ENCODE measurements at regions not wholly inside any gene's neighbourhood (a gene's known extent, or its start where the extent isn't known, plus 50 kb on each side); places are given as distances from the start of the nearest gene placed in this dataset.

DNA sequence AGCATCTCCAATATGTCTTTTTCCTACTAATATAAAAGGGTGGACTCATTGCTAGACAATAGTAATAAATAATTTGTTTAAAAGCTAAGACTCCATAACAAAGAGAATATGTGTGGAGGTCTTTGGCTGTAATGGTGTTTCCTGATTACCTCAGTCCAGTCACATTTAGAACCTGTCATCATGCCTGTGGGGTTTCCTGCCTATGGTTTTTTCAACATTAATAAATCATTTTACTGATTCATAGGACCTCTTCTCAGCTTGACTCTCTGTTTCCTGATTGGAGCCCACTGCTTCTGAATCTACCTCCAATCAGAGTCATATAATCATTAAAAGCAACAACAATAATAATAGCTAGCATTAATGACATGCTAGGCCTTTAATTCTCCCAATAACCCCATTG, 52.4 kb upstream of the GNAI1 start:
- TF ChIP-seq, protein P1, sequence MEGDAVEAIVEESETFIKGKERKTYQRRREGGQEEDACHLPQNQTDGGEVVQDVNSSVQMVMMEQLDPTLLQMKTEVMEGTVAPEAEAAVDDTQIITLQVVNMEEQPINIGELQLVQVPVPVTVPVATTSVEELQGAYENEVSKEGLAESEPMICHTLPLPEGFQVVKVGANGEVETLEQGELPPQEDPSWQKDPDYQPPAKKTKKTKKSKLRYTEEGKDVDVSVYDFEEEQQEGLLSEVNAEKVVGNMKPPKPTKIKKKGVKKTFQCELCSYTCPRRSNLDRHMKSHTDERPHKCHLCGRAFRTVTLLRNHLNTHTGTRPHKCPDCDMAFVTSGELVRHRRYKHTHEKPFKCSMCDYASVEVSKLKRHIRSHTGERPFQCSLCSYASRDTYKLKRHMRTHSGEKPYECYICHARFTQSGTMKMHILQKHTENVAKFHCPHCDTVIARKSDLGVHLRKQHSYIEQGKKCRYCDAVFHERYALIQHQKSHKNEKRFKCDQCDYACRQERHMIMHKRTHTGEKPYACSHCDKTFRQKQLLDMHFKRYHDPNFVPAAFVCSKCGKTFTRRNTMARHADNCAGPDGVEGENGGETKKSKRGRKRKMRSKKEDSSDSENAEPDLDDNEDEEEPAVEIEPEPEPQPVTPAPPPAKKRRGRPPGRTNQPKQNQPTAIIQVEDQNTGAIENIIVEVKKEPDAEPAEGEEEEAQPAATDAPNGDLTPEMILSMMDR (conservative IDR thresholded peaks at IDR 0.05): no peak
- Histone ChIP-seq H3K9me3 (ENCODE audit: control insufficient read depth, low read length) (peaks cover 7% of the 10 kb centered on the region), H3K27ac (ENCODE audit: low read depth, low read length) (no peak overlapping the region), H3K36me3 (ENCODE audit: control insufficient read depth, insufficient read depth, low read length) (no peaks in the 10 kb centered on the region), H3K27me3 (ENCODE audit: control insufficient read depth, insufficient read depth, low read length, poor library complexity, severe bottlenecking) (no peaks in the 10 kb centered on the region), H3K4me1 (ENCODE audit: control insufficient read depth, insufficient read depth, low read length) (no peaks in the 10 kb centered on the region), H3K9ac (ENCODE audit: extremely low read depth, low read length, poor library complexity, severe bottlenecking) (no peak overlapping the region), H3K4me3 (ENCODE audit: low read length) (no peak overlapping the region)
- no peaks in the 10 kb centered on the region for H3K36me3 Mint-ChIP-seq (ENCODE audit: low read depth)
- no peaks in the 10 kb centered on the region for H3K27me3 Mint-ChIP-seq (ENCODE audit: insufficient read depth)
- H3K9me3 Mint-ChIP-seq: peaks cover 5% of the 10 kb centered on the region
- no peak for DNase-seq
- no peak overlapping the region for H3K27ac Mint-ChIP-seq
- H3K4me3 Mint-ChIP-seq: no peak overlapping the region
- peaks cover 5% of the 10 kb centered on the region for H3K4me1 Mint-ChIP-seq

DNA sequence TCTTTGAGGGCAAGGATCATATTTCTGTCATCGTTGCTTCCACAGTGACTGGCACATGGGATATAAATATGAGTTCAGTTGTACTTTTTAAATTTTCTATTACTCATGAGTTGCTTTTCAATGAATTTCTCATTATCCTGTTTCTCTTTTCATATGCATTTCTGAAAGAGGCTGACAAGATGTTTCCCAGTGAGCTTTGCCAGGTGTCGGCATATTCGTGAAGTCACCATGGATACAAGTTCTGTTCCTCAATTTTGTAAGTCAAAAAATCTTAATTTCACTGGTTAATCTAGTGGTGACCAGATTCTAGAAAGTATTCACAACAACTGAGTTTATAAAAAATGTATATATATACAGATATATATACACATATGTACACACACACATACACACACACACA, 55.7 kb upstream of the GNAI1 start:
- Histone ChIP-seq H3K9me3 (ENCODE audit: control insufficient read depth, low read length) (no peaks in the 10 kb centered on the region), H3K27ac (ENCODE audit: low read depth, low read length) (no peak overlapping the region), H3K9ac (ENCODE audit: extremely low read depth, low read length, poor library complexity, severe bottlenecking) (no peak overlapping the region), H3K4me3 (ENCODE audit: low read length) (no peak overlapping the region), H3K27me3 (ENCODE audit: control insufficient read depth, insufficient read depth, low read length, poor library complexity, severe bottlenecking) (no peaks in the 10 kb centered on the region), H3K4me1 (ENCODE audit: control insufficient read depth, insufficient read depth, low read length) (no peaks in the 10 kb centered on the region), H3K36me3 (ENCODE audit: control insufficient read depth, insufficient read depth, low read length) (no peaks in the 10 kb centered on the region)
- Mint-ChIP-seq H3K4me1 (peaks cover 8% of the 10 kb centered on the region), H3K9me3 (no peaks in the 10 kb centered on the region), H3K27me3 (ENCODE audit: insufficient read depth) (no peaks in the 10 kb centered on the region), H3K27ac (no peak overlapping the region), H3K36me3 (ENCODE audit: low read depth) (no peaks in the 10 kb centered on the region), H3K4me3 (no peak overlapping the region)
- 100% methylated on average over 2 to 3 of the region's 3 CpGs for WGBS, 2 experiments (ENCODE audit: insufficient coverage in 1 of 2, insufficient read length in 1 of 2)
- TF ChIP-seq, protein P1 (conservative IDR thresholded peaks at IDR 0.05): no peak
- no peak for DNase-seq

DNA sequence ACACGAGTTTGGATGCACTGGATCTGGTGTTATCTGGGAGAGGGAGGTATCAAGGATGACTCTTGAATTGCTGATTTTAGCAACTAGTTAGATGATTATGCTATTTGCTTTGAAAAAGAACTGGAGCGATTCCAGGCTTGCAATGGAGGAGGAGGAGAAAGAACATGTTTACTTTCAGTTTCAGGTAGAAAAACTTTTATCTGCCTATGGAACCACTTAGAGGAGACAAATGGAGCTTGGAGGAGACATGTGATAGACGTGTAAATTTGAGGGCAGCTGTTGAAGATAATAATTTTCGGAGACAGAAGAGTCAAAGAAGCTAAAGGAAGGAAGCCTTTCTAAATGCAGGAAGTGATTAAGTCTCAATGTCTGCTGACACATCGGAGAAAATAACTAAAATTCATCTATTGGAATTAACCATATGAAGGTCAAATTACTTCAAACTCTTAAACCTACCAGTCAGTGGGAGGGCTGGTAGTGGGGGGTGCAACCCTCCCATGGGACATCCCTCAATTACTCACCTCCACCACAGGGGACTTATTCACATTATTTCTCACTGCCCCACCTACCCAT, 56.4 kb upstream of the GNAI1 start:
- Mint-ChIP-seq H3K36me3 (ENCODE audit: low read depth) (no peaks in the 10 kb centered on the region), H3K9me3 (no peaks in the 10 kb centered on the region), H3K27ac (no peak overlapping the region), H3K4me3 (no peak overlapping the region), H3K27me3 (ENCODE audit: insufficient read depth) (no peaks in the 10 kb centered on the region), H3K4me1 (peaks cover 8% of the 10 kb centered on the region)
- H3K4me3 ChIP-seq (ENCODE audit: low read length): no peak overlapping the region
- H3K27me3 ChIP-seq (ENCODE audit: control insufficient read depth, insufficient read depth, low read length, poor library complexity, severe bottlenecking): no peaks in the 10 kb centered on the region
- no peak overlapping the region for H3K9ac ChIP-seq (ENCODE audit: extremely low read depth, low read length, poor library complexity, severe bottlenecking)
- no peak overlapping the region for H3K27ac ChIP-seq (ENCODE audit: low read depth, low read length)
- WGBS, 2 experiments (ENCODE audit: insufficient coverage in 1 of 2, insufficient read length in 1 of 2): 84 to 89% methylated on average over 3 to 4 of the region's 5 CpGs
- H3K4me1 ChIP-seq (ENCODE audit: control insufficient read depth, insufficient read depth, low read length): no peaks in the 10 kb centered on the region
- no peaks in the 10 kb centered on the region for H3K36me3 ChIP-seq (ENCODE audit: control insufficient read depth, insufficient read depth, low read length)
- no peaks in the 10 kb centered on the region for H3K9me3 ChIP-seq (ENCODE audit: control insufficient read depth, low read length)
- no peak for DNase-seq
- TF ChIP-seq, protein P1 (conservative IDR thresholded peaks at IDR 0.05): no peak

Measured in endodermal cell (in vitro differentiated cells).